GM18870 (cell line): ENCODE measurements at regions not wholly inside any gene's neighbourhood (a gene's known extent, or its start where the extent isn't known, plus 50 kb on each side); places are given as distances from the start of the nearest gene placed in this dataset.
A peak's percentile ranks its signal among the peaks of the same experiment; 100 is the strongest.
"Not testable (repeated sequence)": the region's sequence is repeated elsewhere in the genome, so short reads cannot be mapped to it uniquely, and the experiment has no call there.

Experiments
- ATAC-seq: cut with Tn5 transposase; IDR thresholded peaks from one replicate; pipeline ENCODE4 v1.9.1; 2021; ENCODE audit warnings: moderate library complexity; ENCODE audit not compliant: unreplicated experiment

DNA sequence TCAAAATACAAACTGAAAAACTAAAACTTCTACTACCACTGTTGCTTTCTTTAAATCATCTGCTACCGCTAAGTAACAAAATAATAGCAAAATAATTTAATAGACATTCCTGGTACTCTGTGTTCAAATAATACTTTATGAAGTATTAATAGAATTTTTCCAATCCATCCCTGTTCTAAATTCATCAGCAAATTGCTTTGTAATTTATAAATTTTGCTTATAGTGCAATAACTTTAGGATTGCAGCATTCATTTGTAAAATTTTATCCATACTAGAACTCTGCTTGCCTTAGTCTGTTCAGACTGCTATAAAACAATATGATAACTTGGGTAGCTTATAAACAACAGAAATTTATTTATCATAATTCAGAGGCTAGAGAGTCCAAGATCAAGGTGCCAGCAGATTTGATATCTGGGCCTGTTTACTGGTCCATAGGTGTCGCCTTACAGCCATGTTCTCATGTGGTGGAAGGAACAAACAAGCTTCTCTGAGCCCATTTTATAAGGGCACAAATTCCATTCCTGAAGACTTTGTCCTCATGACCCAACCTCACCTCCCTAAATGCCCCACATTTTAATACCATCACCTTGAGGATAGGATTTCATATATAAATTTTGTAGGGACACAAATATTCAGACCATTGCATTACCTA, 415.1 kb upstream of the MAP2 start:
- ATAC-seq, result no peak

DNA sequence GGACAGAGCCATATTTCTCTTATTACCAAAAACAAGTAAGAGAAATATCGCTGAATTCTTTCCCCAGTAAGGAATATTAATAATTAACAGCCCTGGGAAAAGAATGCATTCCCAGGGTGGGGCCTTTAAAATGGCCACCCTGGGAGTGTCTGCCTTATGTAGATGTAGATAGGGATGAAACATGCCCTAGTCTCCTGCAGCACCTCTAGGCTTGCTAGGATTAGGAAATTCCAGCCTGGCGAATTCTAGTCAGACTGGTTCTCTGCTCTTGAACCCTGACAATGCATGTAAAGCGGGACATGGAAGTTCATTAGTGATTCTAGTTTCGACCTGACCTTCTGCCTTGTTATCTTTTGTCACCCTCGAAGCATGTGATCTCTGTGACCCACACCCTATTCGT, 405.2 kb upstream of the MAP2 start:
- ATAC-seq, result not testable (repeated sequence)

DNA sequence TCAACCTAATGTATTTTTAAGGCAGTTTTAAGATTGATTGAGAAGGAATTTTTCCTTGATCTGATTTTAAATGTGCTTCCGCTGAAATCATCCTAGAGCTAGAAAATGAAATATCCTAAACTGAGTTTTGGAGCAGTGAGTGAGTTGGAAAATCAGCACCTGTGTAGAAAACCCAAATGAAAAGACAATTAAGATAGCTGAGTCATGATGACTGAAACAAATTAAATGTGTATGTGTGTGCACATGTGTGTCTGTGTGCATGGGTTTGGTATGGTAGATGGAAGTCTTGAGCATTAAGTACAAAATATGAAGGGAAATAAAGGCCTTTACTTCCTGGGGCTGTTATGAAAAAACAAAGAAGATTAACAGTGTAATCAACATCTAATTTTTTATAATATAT, 394.6 kb upstream of the MAP2 start:
- ATAC-seq, result no peak

DNA sequence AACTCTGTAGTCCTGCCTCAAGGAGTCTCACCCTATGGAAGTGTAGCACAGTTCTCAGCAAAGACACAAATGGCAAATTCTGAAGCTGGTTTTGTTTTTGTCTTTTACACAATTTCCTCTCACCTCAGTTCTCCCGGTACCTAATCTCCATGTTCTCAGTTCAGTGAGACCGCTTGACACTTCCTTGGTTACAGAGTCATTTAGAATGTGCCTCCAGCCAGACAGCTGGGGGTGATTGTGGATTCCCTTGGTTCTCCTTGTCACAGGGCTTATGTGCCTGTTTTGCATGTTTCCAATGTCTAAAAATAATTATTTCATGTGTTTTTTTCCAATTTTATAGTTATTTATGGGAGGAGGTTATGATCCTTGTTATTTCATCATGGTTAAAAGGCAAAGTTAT, 379.5 kb upstream of the MAP2 start:
- no peak for ATAC-seq

DNA sequence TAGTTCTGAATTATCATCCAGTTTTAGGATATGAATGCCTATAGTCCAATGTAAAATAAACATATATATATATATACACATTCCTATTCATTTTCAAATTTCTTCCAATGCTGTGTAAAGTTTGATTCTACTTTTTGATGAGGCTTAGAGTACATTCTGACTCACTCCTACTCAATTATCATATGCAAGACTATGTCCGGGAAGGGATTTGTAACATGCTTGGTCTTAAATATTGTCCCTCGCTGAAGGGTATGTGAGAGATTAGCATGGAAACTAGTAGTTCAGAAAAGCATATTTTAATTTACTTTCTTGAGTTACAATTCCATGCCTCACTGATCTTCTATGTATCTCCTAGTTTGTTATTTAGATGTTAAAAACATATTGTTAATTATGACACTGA, 377.7 kb upstream of the MAP2 start:
- ATAC-seq, result no peak

DNA sequence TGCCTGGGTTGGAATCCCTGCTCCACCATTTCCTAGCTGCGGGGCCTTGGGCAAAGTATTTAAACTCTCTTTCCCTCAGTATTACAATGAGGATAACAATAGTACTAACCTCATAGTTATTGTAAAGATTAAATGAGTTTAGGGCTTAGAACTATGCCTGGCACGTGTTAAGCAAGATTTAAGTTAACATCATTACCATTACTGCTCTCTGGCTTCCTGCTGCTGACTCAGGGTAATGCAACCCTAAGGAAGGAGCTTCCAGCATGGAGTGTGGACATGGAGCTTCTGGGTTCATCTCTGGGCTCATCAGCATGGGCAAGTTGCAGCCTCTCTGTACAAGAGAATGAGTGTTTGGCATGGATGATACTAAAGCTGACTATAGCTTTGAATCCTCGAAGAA, 374.2 kb upstream of the MAP2 start:
- no peak for ATAC-seq

DNA sequence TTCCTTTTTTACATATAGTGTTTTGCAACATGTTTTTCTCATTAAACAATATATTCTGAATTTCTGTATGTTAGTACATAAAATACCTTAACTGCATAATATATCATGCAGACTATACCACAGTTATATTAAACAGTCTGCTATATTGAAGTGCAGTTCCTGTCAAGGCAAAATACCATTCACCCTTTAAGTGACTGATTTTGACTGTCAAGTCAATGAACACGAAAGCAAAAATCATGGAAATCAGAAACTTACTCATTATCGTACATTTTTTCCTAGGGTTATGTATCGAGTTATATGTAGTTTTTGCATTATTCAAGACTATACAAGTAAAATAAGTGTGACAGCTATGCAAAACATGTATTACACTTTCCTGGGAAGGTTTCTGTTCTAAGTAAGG, 361.6 kb upstream of the MAP2 start:
- no peak for ATAC-seq

DNA sequence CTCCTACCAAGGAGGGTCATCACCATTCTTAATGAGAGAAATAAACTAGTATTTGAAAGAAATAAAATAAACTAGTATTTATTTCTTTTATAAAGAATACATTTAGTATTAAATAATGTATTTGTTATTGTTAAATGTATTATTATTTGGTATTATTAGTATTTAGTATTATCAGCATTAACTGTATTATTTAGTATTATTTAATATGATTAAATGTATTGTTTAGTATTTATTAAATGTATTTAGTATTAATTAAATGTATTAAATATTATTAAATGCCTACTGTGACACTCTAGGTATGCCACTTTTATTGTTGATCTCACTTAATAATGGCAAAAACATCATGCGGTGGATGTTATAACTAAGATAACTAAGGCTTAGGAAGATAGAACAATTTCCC, 353.6 kb upstream of the MAP2 start:
- no peak for ATAC-seq

DNA sequence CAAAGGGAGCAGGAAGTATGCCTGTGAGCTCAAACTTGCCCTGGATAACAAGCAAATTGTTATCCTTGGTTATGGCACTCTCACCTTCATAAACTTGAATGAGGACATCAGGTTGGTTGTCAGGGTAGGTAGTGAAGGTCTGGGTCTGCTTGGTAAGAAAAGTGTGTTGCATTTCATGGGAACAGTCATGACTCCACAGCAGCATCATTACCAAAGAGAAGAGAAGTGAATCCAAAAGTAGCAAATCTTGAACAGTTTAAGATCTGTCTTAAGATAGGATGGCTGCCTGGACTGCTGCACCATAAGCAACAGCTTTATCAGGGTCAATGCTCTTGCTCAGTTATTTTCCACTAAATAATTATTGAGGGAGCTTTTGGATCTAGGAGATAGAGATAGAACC, 350.7 kb upstream of the MAP2 start:
- no peak for ATAC-seq

DNA sequence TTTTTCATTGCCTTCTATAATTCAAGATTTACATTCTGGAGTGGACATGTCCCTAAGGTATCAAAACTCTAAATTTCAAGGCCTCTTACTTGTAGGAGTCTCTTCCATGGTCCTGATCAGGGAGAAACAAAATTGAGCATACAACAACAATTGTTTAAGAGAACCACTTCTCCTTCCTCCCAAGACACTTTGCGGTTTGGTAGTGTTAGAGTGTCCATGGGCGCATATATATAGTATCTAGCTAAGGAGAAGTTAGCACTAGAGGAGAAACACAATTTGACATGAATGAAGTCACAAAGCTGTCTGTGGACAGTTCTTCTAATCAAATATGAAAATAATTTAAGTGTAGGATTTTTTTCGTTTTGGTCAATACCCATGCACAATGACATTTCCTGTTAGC, 349.1 kb upstream of the MAP2 start:
- ATAC-seq, result no peak

DNA sequence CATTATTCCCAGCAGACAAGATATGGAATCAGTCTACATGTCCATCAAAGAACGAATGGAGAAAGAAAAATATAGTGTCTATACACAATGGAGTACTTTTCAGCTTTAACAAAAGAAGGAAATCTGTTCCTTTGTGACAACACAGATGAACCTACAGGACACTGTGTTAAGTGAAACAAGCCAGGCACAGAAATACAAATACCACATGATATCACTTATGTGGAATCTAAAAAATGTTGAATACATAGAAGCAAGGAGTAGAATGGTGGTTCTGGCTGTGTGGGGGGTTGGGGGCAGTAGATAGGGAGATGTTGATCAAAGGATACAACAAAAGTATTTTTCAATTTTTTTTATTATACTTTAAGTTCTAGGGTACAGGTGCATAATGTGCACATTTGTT, 347.7 kb upstream of the MAP2 start:
- no peak for ATAC-seq

DNA sequence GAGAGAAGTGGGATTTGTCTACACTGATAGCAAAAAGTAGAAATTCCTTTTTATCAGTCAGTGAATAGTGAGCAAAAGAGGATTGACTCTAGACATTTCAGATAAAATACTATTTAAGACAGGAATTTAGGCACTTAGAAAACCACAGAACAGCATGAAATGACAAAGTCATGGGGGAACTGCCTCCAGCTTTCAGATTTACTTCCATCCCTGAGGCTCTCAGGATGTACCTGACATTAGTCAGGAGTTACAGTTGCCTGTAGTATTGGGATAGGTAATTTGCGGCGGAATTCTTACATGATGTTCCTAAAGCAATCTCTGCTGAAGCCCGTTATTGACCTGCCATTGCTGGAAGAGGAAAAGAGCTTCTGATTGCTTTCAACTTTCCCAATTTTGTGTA, 337.1 kb upstream of the MAP2 start:
- no peak for ATAC-seq

DNA sequence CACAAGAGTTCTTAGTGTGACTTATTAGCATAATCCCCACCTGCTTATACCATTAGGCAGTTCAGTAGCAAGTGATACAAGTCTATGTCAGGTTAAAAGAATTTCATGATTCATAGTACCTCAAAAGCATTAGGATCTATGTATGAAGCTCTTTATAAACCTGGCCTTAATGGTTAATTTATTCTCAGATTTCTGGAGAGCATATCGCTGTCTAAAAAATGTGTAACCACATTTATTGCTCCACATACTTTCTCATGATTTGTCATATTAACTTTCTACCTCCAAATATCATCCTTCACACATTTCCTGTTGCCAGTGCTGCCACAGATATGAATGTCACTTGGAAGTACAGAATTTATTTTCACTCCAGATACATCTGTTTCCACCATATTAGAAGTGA, 332.8 kb upstream of the MAP2 start:
- ATAC-seq, result no peak

DNA sequence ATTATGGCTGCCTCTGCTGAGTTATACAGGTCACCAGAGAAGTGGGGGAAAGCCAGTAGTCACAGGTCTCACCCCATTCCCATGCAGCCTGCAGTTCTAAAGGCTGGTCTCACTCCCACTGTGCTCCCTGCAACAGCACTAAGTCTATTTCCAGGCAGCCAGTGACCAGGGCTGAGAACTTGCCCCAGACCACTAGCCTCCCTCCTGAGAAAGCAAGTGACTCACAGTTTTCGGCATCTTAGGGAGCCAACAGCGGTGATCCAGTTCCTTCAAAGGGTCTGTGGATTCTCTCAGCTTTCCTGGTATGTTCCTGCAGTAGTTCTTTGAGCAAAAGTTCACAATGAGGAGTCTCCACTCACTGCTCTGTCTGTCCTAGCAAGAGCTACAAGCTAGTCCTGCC, 329.6 kb upstream of the MAP2 start:
- no peak for ATAC-seq

DNA sequence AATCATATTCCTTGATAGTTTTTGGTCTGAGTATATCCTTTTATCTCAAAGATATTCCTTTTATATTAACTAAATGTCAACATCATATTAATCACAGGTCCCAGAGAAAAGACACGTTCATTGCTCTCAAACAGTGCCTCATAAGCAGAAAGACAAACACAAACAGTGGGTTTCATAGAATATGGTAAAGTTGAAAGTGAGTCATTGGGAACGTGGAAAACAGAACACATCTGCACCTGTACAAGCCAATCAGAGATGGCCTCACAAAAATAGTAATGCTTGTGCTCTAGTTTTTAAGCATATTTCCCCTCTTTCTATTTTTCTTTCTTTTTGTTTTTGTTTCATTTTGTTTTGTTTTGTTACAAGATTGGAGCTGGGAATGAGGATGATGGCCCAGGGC, 328.4 kb upstream of the MAP2 start:
- no peak for ATAC-seq

DNA sequence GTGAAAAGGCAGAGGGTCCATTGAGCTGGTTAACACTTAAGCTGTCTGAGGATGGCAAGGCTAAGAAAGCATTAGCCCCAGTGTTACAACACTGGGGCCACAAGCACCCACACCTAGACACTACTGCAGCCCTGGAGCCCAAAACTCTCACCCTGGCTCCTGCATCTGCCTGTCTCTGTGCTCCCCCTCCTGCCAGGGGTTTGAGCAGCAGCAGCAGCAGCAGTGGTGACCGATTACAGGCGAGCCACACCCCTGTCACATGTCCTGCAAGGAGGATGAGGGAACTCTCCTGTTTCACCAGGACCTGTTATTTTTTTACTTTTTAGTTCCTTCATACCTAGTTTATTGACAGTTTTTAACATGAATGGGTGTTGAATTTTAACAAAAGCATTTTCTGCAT, 326.7 kb upstream of the MAP2 start:
- no peak for ATAC-seq

DNA sequence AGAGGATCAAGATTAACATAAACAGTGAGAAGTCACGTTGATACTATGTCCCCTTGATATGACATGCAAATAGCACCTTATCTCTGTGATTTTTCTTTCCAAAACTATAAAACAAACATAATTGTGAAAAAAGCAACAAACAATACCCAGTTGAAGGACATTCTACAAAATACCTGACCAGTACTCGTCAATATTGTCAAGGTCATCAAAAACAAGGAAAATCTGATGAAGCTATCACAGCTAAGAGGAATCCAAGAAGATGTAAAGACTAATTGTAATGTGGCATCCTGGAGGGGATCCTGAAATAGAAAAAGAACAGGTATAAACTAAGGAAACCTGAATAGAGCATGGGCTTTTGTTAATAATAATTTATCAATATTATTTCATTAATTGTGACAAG, 321.5 kb upstream of the MAP2 start:
- ATAC-seq, result no peak

DNA sequence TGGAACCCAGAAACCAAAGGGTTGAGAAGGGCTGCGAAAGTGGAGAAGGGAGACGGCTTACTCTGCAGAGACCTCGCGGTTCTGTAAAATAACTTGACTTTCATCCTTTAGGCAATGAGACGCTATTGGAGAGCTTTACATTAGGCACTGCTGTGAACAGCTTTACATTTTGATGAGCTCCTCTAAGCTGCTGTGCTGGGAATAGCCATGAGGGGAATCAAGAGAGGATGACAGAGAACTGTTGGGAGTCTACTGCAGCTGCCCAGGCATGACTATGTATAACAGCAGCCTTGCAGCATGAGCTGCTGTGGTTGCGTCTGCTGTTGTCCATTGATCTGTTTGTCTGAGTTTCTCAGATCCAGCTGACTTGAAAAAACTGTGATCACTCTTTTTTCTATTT, 310.8 kb upstream of the MAP2 start:
- no peak for ATAC-seq

DNA sequence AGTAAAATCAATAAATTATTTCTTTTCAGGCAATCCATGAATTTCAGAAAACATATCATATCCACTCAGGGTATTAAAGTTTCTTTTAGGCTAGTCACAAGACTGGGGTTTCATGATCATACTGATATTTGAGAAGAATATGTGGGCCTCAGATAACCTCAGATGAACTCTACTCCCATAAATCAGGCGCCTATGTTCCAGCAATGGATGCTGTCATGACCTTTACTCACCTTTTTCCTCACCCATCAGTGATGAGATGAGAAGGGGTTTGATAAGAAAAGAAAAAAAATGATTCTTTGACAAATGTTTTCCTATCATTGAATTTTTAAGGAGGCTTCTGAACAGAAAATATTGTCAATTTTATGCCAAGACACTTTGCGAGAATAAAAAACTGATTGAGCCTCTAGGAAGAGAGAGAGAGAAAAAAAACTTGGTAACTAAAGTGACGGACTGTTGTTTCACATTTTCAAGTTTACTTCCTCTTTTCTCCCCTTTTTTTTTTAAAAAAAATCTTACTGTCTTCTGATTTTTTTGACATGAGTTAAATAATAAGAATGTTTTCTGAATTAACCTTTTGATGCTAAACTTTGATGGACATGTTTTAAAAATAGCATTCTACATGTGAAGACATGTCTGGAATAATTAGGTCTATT, 309.1 kb upstream of the MAP2 start:
- ATAC-seq, result no peak

DNA sequence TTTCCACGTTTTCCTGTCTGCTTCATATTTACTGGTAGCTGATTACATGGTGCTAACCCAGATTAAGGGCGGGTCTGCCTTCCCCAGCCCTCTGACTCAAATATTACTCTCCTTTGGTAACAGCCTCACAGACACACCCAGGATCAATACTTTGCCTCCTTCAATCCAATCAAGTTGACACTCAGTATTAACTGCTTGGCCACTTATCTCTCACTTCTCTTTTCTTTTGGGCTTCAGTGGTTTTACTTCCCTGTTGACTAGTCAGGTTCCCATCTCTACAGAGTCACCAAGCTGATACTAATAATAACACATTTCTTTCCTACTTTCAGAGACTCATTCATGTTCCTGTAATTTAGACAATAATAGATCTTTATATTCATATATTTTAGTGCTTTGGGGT, 302.2 kb upstream of the MAP2 start:
- peak; percentile 99 for ATAC-seq

DNA sequence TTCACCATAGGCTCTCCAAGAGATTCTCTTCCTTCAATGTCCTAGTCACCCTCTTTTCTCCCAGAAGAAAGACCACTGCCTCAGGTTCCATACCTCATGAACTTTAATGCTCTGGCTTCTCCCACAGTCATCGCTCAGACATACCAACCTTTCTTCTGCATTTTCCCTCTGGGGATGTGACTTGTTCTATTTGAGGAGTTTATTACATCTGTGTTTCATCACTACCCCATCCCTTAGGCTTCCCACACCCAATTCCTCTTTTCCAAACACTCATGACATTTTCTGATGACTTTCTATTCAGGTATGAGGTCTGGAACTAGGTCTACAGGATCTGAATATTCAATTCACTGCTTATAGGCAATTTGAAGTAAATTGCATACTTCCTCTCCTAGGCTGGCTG, 298.6 kb upstream of the MAP2 start:
- no peak for ATAC-seq

DNA sequence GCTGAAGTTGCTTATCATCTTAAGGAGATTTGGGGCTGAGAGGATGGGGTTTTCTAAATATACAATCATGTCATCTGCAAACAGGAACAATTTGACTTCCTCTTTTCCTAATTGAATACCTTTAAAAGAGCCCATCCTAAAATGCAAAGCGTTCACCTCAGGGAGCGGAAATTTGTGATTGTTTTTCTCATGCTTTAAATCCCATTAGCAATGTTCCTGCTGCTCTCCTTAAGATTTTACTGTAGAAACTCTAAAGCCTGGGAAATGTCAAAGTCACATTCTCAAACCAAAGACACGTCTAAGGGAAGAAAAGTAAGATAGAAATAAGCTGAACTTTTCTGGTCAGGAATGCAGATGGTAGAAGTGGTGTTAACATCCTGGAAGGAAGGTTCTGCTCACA, 285.8 kb upstream of the MAP2 start:
- ATAC-seq, result no peak

DNA sequence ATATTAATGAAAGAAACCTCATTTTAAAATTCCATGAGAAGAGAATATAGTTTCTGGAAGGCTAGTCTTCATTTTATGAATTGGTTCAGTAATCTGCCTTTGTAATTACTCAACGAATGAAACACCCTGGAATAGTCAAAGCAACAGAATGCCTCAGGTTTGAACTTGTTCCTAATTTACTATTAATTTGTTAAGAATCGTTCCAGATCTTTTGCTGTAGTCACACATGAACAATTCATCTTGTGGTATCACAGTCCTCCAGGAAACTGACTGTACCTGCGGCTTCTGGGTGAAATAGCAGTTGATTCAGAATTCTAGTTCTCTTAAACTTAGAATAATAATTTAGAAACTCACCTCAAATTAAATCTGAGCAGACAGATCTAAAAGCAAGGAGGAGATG, 282.7 kb upstream of the MAP2 start:
- no peak for ATAC-seq
